Fibroblast of lung (primary cell): ENCODE measurements at regions not wholly inside any gene's neighbourhood (a gene's known extent, or its start where the extent isn't known, plus 50 kb on each side); places are given as distances from the start of the nearest gene placed in this dataset.

Experiments used
- DNase-seq, 2 donors: peaks; one replicate each; pipeline versions ENCODE4 v3.0.0 to v3.0.0-alpha.2; 2010; ENCODE audit warnings: low read depth in 2 of 2
- H2AFZ ChIP-seq: 2 replicates; pipeline ENCODE4 v1.5.1; 2012; ENCODE audit warnings: low read length, control low read depth, inconsistent platforms
- H3K27ac ChIP-seq: 2 replicates; pipeline ENCODE4 v1.5.1; 2011; ENCODE audit warnings: low read length, control low read depth; ENCODE audit not compliant: insufficient read depth
- H3K27me3 ChIP-seq: 2 replicates; pipeline ENCODE4 v1.5.1; 2011; ENCODE audit warnings: mild to moderate bottlenecking, low read length; ENCODE audit not compliant: control insufficient read depth, insufficient read depth
- H3K36me3 ChIP-seq: 2 replicates; pipeline ENCODE4 v1.5.1; 2011; ENCODE audit warnings: low read length; ENCODE audit not compliant: control insufficient read depth, insufficient read depth
- H3K4me1 ChIP-seq: 2 replicates; pipeline ENCODE4 v1.5.1; 2011; ENCODE audit warnings: low read length; ENCODE audit not compliant: control insufficient read depth, insufficient read depth; ENCODE audit errors: extremely low read depth
- H3K4me2 ChIP-seq: 2 replicates; pipeline ENCODE4 v1.5.1; 2011; ENCODE audit warnings: low read length, control low read depth; ENCODE audit not compliant: insufficient read depth; ENCODE audit errors: extremely low read depth
- H3K4me3 ChIP-seq, 4 experiments: fragments of 200-600 bp in 1 of 4; sonication (generic) in 1 of 4; replicated peaks in 1 of 4; 2 replicates each; pipeline ENCODE4 v1.5.1; 2011 to 2016; ENCODE audit warnings: low read length in 4 of 4, low read depth in 3 of 4, mild to moderate bottlenecking in 3 of 4, control low read depth in 2 of 4, inconsistent platforms in 1 of 4, mixed read lengths in 1 of 4; ENCODE audit not compliant: insufficient read depth in 1 of 4; ENCODE audit errors: control extremely low read depth in 1 of 4
- H3K79me2 ChIP-seq: 2 replicates; pipeline ENCODE4 v1.5.1; 2012; ENCODE audit warnings: mild to moderate bottlenecking, low read length, inconsistent platforms; ENCODE audit not compliant: control insufficient read depth, insufficient read depth
- H3K9ac ChIP-seq: 2 replicates; pipeline ENCODE4 v1.5.1; 2011; ENCODE audit warnings: mild to moderate bottlenecking, low read length, control low read depth; ENCODE audit not compliant: insufficient read depth
- H3K9me3 ChIP-seq: 2 replicates; pipeline ENCODE4 v1.5.1; 2012; ENCODE audit warnings: low read depth, low read length; ENCODE audit not compliant: control insufficient read depth, insufficient read depth
- H4K20me1 ChIP-seq: 2 replicates; pipeline ENCODE4 v1.5.1; 2011; ENCODE audit warnings: low read length; ENCODE audit not compliant: control insufficient read depth, insufficient read depth; ENCODE audit errors: extremely low read depth
- EZH2 ChIP-seq: IDR thresholded peaks from 2 replicates; pipeline ENCODE4 v1.5.1; 2012; ENCODE audit warnings: low read length, control low read depth, mild to moderate bottlenecking; ENCODE audit errors: missing control alignments
- TF ChIP-seq, protein P1 (sequence below), 2 donors: IDR thresholded peaks in 1 of 2; conservative IDR thresholded peaks in 1 of 2; 1 replicate in 1 of 2; 2 replicates in 1 of 2; pipeline ENCODE4 v1.5.1; 2011 to 2012; ENCODE audit warnings: low read length in 2 of 2, control low read depth in 1 of 2, inconsistent platforms in 1 of 2, low read depth in 1 of 2, mild to moderate bottlenecking in 1 of 2

DNA sequence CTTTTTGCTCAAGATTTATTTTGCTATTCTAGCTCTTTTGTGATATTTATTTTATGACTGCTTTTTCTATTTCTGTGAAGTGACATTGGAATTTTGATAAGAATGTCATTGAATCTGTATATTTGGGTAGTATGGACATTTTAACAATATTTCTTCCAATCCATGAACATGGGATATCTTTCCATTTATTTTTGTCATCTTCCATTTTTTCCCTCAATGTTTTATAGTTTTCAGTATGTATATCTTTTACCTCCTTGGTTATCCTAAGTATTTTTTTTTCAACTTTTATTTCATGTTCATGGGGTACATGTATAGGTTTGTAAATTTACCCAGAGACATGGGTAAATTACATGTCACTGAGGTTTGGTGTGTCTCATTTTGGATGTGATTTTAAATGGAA is 74.1 kb upstream of the PREP start:
- H3K4me3 ChIP-seq = no peak overlapping the region
- no peak overlapping the region for H3K27ac ChIP-seq
- H3K9ac ChIP-seq = no peak overlapping the region
- TF ChIP-seq, protein P1, sequence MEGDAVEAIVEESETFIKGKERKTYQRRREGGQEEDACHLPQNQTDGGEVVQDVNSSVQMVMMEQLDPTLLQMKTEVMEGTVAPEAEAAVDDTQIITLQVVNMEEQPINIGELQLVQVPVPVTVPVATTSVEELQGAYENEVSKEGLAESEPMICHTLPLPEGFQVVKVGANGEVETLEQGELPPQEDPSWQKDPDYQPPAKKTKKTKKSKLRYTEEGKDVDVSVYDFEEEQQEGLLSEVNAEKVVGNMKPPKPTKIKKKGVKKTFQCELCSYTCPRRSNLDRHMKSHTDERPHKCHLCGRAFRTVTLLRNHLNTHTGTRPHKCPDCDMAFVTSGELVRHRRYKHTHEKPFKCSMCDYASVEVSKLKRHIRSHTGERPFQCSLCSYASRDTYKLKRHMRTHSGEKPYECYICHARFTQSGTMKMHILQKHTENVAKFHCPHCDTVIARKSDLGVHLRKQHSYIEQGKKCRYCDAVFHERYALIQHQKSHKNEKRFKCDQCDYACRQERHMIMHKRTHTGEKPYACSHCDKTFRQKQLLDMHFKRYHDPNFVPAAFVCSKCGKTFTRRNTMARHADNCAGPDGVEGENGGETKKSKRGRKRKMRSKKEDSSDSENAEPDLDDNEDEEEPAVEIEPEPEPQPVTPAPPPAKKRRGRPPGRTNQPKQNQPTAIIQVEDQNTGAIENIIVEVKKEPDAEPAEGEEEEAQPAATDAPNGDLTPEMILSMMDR (conservative IDR thresholded peaks at IDR 0.05 in 1 of 2, IDR thresholded peaks at IDR 0.05 in 1 of 2; ENCODE audit: low read depth in 1 of 2, low read length in 2 of 2) = no peak
- TF ChIP-seq EZH2 = no peak
- no peak overlapping the region for H2AFZ ChIP-seq
- no peaks in the 10 kb centered on the region for H3K9me3 ChIP-seq
- H3K36me3 ChIP-seq = no peaks in the 10 kb centered on the region
- H4K20me1 ChIP-seq = no peaks in the 10 kb centered on the region
- H3K4me2 ChIP-seq = no peak overlapping the region
- H3K4me1 ChIP-seq = peaks cover 1% of the 10 kb centered on the region
- H3K79me2 ChIP-seq = no peaks in the 10 kb centered on the region
- no peak for DNase-seq
- no peaks in the 10 kb centered on the region for H3K27me3 ChIP-seq

DNA sequence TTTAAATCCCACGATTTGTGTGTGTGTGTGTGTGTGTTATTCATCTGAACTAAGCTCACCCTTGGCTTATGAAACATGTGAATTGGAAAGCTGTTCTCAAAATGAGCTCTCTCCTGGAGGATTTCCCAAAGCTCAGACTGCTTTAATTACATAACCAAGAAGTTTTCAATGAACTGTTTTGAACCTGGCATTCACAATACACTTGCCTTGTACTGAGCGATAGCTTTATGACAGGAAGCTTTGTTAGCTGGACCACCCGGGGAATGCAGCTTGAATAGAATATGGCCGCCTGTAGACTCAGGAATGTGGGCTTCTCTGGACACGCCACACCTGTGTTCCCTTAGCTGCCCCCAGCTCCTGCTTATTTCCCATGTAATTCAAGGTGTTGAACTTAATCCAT is 71.4 kb upstream of the PREP start:
- H2AFZ ChIP-seq = no peak overlapping the region
- no peak overlapping the region for H3K4me3 ChIP-seq
- no peak overlapping the region for H3K27ac ChIP-seq
- no peak overlapping the region for H3K4me2 ChIP-seq
- H3K4me1 ChIP-seq = no peaks in the 10 kb centered on the region
- no peaks in the 10 kb centered on the region for H4K20me1 ChIP-seq
- DNase-seq = peak; percentile 13 to 30
- no peaks in the 10 kb centered on the region for H3K36me3 ChIP-seq
- no peak overlapping the region for H3K9ac ChIP-seq
- peaks cover 2% of the 10 kb centered on the region for H3K27me3 ChIP-seq
- H3K79me2 ChIP-seq = no peaks in the 10 kb centered on the region
- H3K9me3 ChIP-seq = no peaks in the 10 kb centered on the region
- TF ChIP-seq, protein P1 (conservative IDR thresholded peaks at IDR 0.05 in 1 of 2, IDR thresholded peaks at IDR 0.05 in 1 of 2; ENCODE audit: low read depth in 1 of 2, low read length in 2 of 2) = no peak
- TF ChIP-seq EZH2 = no peak

DNA sequence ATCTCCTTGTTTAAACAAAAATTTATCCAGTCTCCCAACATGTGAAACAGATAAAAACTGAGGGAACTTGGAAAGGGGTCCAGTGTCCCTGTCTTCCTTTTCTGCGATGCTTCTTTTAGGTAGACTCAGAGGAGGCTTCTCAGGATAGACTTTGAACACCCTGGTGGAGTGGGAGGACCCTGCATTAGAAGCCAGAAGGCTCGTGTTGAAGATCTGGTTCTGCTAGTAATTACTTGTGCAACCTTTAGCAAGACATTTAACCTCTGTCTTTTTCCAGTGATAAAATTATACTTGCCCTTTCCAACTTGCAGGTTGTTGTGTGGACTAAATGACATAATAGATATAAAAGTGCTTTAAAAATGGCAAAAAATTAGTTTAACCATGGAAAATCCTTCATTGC is 67.1 kb upstream of the PREP start:
- H3K79me2 ChIP-seq = no peaks in the 10 kb centered on the region
- no peak overlapping the region for H3K4me2 ChIP-seq
- H3K27ac ChIP-seq = no peak overlapping the region
- DNase-seq = no peak
- no peaks in the 10 kb centered on the region for H4K20me1 ChIP-seq
- H3K9ac ChIP-seq = no peak overlapping the region
- H2AFZ ChIP-seq = no peak overlapping the region
- no peak overlapping the region for H3K4me3 ChIP-seq
- no peaks in the 10 kb centered on the region for H3K36me3 ChIP-seq
- H3K9me3 ChIP-seq = no peaks in the 10 kb centered on the region
- H3K27me3 ChIP-seq = peaks cover 2% of the 10 kb centered on the region
- TF ChIP-seq EZH2 = no peak
- TF ChIP-seq, protein P1 (conservative IDR thresholded peaks at IDR 0.05 in 1 of 2, IDR thresholded peaks at IDR 0.05 in 1 of 2; ENCODE audit: low read depth in 1 of 2, low read length in 2 of 2) = no peak
- H3K4me1 ChIP-seq = no peaks in the 10 kb centered on the region
